ENCODE measurements at regions not wholly inside any gene's neighbourhood (a gene's known extent, or its start where the extent isn't known, plus 50 kb on each side); places are given as distances from the start of the nearest gene placed in this dataset.

DNA sequence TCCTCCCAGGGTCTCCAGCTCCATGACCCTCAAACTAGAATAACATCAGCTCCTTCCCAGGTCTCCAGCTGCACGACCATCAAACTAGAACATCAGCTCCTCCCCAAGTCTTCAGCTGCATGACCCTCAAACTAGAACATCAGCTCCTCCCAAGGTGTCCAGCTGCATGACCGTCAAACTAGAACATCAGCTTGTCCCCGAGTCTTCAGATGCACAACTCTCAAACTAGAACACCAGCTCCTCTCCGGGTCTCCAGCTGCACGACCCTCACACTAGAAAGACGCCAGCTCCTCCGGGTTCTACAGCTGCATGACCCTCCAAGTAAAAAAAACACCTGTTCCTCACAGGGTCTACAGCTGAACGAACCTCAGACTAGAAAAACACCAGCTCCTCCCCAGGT is 312.9 kb upstream of the TFPI start:
- no peak overlapping the region for H3K4me3 ChIP-seq (ENCODE audit: low read depth, low read length)

GRCh38 chr2:187869195-187869594 is 315.0 kb upstream of the TFPI start:
- H3K4me3 ChIP-seq (ENCODE audit: low read depth, low read length) = no peak overlapping the region
- TF ChIP-seq, protein P1, sequence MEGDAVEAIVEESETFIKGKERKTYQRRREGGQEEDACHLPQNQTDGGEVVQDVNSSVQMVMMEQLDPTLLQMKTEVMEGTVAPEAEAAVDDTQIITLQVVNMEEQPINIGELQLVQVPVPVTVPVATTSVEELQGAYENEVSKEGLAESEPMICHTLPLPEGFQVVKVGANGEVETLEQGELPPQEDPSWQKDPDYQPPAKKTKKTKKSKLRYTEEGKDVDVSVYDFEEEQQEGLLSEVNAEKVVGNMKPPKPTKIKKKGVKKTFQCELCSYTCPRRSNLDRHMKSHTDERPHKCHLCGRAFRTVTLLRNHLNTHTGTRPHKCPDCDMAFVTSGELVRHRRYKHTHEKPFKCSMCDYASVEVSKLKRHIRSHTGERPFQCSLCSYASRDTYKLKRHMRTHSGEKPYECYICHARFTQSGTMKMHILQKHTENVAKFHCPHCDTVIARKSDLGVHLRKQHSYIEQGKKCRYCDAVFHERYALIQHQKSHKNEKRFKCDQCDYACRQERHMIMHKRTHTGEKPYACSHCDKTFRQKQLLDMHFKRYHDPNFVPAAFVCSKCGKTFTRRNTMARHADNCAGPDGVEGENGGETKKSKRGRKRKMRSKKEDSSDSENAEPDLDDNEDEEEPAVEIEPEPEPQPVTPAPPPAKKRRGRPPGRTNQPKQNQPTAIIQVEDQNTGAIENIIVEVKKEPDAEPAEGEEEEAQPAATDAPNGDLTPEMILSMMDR (IDR thresholded peaks at IDR 0.05; ENCODE audit: low read depth, low read length) = no peak

More for the DNA sequence above, 312.9 kb upstream of the TFPI start:
- TF ChIP-seq, protein P1 (IDR thresholded peaks at IDR 0.05; ENCODE audit: low read depth, low read length) = no peak

- H3K4me3 ChIP-seq (ENCODE audit: low read depth, low read length) = no peak overlapping the region
- TF ChIP-seq, protein P1 (IDR thresholded peaks at IDR 0.05; ENCODE audit: low read depth, low read length) = no peak
Measured at GRCh38 chr2:187871506-187871905, 317.3 kb upstream of the TFPI start.

DNA sequence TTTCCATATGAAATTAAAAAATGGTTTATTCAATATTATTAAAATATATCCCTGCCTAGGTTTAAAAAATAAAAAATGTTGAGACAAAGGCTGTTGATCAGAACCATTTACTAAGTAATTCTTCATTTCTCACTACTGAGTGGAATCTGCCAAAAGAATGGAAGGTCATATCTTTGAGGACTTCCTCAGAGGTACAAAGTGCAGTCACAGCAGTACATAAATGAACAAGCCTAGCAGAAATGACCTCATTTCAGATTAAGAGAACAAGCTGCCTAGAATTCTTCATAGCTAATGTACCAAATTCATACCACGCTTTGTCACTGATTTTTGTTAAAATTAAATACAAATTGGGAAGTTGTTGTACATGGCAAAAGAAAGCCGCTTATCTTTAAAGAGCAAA is 318.9 kb upstream of the TFPI start:
- TF ChIP-seq, protein P1 (IDR thresholded peaks at IDR 0.05; ENCODE audit: low read depth, low read length) = no peak
- H3K4me3 ChIP-seq (ENCODE audit: low read depth, low read length) = no peak overlapping the region

- no peak overlapping the region for H3K4me3 ChIP-seq (ENCODE audit: low read depth, low read length)
- TF ChIP-seq, protein P1 (IDR thresholded peaks at IDR 0.05; ENCODE audit: low read depth, low read length) = no peak
Measured at GRCh38 chr2:187874786-187875185, 320.6 kb upstream of the TFPI start.

DNA sequence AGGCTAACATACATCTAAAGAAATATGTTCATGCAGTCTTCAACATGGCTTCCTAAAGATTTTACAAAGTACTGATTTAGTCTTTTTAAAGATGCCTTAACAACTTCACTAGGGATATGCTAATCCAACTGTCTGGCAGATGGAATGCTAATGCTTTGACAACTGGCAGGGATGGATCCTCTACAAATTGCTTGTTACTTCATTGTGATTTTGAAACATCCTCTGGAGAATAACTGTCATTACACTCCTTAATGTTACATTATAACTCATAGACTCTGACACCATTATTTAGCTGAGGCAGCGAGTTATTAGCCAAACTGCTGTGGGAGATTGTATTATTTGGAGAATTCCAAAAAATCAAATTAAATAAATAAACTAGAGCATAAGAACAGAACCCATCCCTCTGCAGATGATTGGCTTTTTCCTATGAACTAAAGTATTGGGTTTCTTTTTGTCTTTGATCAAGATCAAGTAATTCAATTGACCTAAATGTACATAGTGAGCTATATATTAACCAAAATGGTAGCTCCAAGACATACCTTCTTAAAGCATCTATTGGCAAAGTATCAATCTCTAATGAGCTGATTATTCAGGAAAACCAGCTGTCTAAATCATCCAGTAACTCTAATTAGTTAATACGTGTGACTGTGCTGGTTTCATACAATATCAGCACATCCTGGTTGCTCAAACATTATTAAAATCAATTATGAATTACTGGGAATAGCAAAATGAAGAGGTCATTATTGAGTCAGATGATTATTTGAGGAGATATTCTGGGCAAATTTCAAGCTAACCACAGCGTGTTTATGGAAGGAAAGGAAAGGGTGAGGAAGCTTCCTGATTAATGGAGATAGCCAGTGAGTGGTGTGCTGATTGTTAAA is 321.3 kb upstream of the TFPI start:
- no peak overlapping the region for H3K4me3 ChIP-seq (ENCODE audit: low read depth, low read length)
- TF ChIP-seq, protein P1 (IDR thresholded peaks at IDR 0.05; ENCODE audit: low read depth, low read length) = no peak

- TF ChIP-seq, protein P1 (IDR thresholded peaks at IDR 0.05; ENCODE audit: low read depth, low read length) = no peak
- no peak overlapping the region for H3K4me3 ChIP-seq (ENCODE audit: low read depth, low read length)
Measured at GRCh38 chr2:187876554-187876953, 322.3 kb upstream of the TFPI start.
